A673 (cell line): ENCODE measurements at regions not wholly inside any gene's neighbourhood (a gene's known extent, or its start where the extent isn't known, plus 50 kb on each side); places are given as distances from the start of the nearest gene placed in this dataset.

ENCODE experiments used
- CTCF ChIP-seq: fragments of 300-800, 200-600 bp; sonication (generic); conservative IDR thresholded peaks from 2 replicates; pipeline ENCODE4 v1.5.1; 2017; ENCODE audit warnings: low read depth, mild to moderate bottlenecking, antibody characterized with exemption, low read length, moderate library complexity, mixed read lengths
- EZH2 ChIP-seq: fragments of 200-600 bp; sonication (generic); IDR thresholded peaks from 2 replicates; pipeline ENCODE4 v1.6.1; 2017; ENCODE audit warnings: borderline replicate concordance, low read depth, mild to moderate bottlenecking, mixed read lengths, antibody characterized with exemption, low read length; ENCODE audit not compliant: poor library complexity, severe bottlenecking

- TF ChIP-seq EZH2 (no peak), CTCF (no peak)
Observed at GRCh38 chr9:32265037-32265436, 119.4 kb upstream of the ACO1 start.
